K562 (cell line): ENCODE measurements at regions not wholly inside any gene's neighbourhood (a gene's known extent, or its start where the extent isn't known, plus 50 kb on each side); places are given as distances from the start of the nearest gene placed in this dataset.

Experiments
- ATAC-seq: fragments of 200-7000 bp; cut with Tn5 transposase; 3 replicates; pipeline ENCODE4 v1.9.1; 2020; ENCODE audit warnings: moderate library complexity
- BruUV-seq: library from RNA; stranded (reverse); fragments of 400-500 nt; replicated peaks from 2 replicates; lab custom pipeline; 2021; lab: Mats Ljungman, UMichigan
- CTCF ChIA-PET: fragments of 300-600 bp; formaldehyde crosslinking; extraction: SDS; loops from one replicate; lab custom pipeline; 2021; ENCODE audit warnings: low intra/inter-chr PET ratio; lab: Yijun Ruan, JAX
- POLR2A ChIA-PET: fragments of 300-600, 350-650 bp; sonication (Branson Sonifier 250); formaldehyde crosslinking; extraction: SDS; loops from one replicate; lab custom pipeline; 2021; ENCODE audit warnings: antibody characterized with exemption, inconsistent platforms; lab: Yijun Ruan, JAX
- DNase-seq, 4 experiments: peaks; one replicate each; pipeline versions ENCODE4 v3.0.0 to v3.0.0-alpha.2; 2011 to 2018; ENCODE audit warnings: low spot score in 3 of 4, mixed read lengths in 3 of 4; ENCODE audit errors: extremely low read depth in 1 of 4
- FAIRE-seq: peaks from 2 replicates; lab custom pipeline; 2011; peaks lifted over from hg19 to GRCh38; lab: Jason Lieb, UNC
- H2AFZ ChIP-seq: 2 replicates; pipeline ENCODE4 v1.6.0; 2011; ENCODE audit warnings: low read depth, low read length, control low read depth, inconsistent platforms
- H3K27ac ChIP-seq: fragments of 200-600 bp; 3 replicates; pipeline ENCODE4 v1.8.0; 2011; ENCODE audit warnings: low read depth, mild to moderate bottlenecking, control low read depth, inconsistent platforms, low read length, moderate library complexity, mixed read lengths; ENCODE audit errors: extremely low read depth
- H3K27me3 ChIP-seq, 2 experiments: fragments of 300-600 bp in 1 of 2; 2 replicates in 1 of 2; 3 replicates in 1 of 2; pipeline versions ENCODE4 v1.6.0 to v1.8.0; 2011; ENCODE audit warnings: inconsistent platforms in 2 of 2, low read length in 2 of 2, mild to moderate bottlenecking in 1 of 2, mixed read lengths in 1 of 2, moderate library complexity in 1 of 2; ENCODE audit not compliant: control insufficient read depth in 2 of 2, insufficient read depth in 2 of 2
- H3K36me3 ChIP-seq: fragments of 300-600 bp; 3 replicates; pipeline ENCODE4 v1.8.0; 2011; ENCODE audit warnings: mild to moderate bottlenecking, low read length, inconsistent platforms; ENCODE audit not compliant: control insufficient read depth, insufficient read depth
- H3K4me1 ChIP-seq, 2 experiments: fragments of 200-600 bp in 1 of 2; replicated peaks in 1 of 2; 2 replicates in 1 of 2; 3 replicates in 1 of 2; pipeline versions ENCODE4 v1.5.1 to v1.8.0; 2011; ENCODE audit warnings: inconsistent platforms in 2 of 2, low read length in 2 of 2, mild to moderate bottlenecking in 1 of 2, mixed read lengths in 1 of 2, moderate library complexity in 1 of 2; ENCODE audit not compliant: control insufficient read depth in 2 of 2, insufficient read depth in 2 of 2
- H3K4me2 ChIP-seq: 2 replicates; pipeline ENCODE4 v1.6.1; 2011; ENCODE audit warnings: low read length, control low read depth, inconsistent platforms, mixed read lengths; ENCODE audit not compliant: insufficient read depth
- H3K4me3 ChIP-seq: fragments of 200-600 bp; sonication (generic), shearing (Covaris generic); 2 replicates; pipeline ENCODE4 v1.5.1; 2016; ENCODE audit warnings: control low read depth, inconsistent platforms
- H3K79me2 ChIP-seq: fragments of 200-600 bp; 3 replicates; pipeline ENCODE4 v1.8.0; 2011; ENCODE audit warnings: low read length, inconsistent platforms; ENCODE audit not compliant: control insufficient read depth, insufficient read depth
- H3K9ac ChIP-seq, 2 experiments: 2 replicates each; pipeline versions ENCODE4 v1.6.0 to v1.6.1; 2011; ENCODE audit warnings: low read depth in 2 of 2, low read length in 2 of 2, control low read depth in 1 of 2, inconsistent platforms in 1 of 2, mild to moderate bottlenecking in 1 of 2, mixed read lengths in 1 of 2; ENCODE audit not compliant: insufficient read depth in 1 of 2
- H3K9me1 ChIP-seq: one replicate; pipeline ENCODE4 v1.6.0; 2011; ENCODE audit warnings: inconsistent platforms, mild to moderate bottlenecking, low read length, moderate library complexity; ENCODE audit not compliant: control insufficient read depth, insufficient read depth
- H3K9me3 ChIP-seq: replicated peaks from 2 replicates; pipeline ENCODE4 v1.5.1; 2011; ENCODE audit warnings: low read depth, low read length, inconsistent platforms; ENCODE audit not compliant: control insufficient read depth, insufficient read depth
- H4K20me1 ChIP-seq: replicated peaks from 2 replicates; pipeline ENCODE4 v1.6.1; 2011; ENCODE audit warnings: low read length, inconsistent platforms, mixed read lengths; ENCODE audit not compliant: control insufficient read depth, insufficient read depth
- CHD7 ChIP-seq: fragments of 200-600 bp; sonication (generic); IDR thresholded peaks from one replicate; pipeline ENCODE4 v1.6.1; 2012; ENCODE audit warnings: mild to moderate bottlenecking, low read depth, low read length, inconsistent platforms
- ILK ChIP-seq: fragments of 450-650 bp; IDR thresholded peaks from 2 replicates; pipeline ENCODE4 v1.6.1; 2016; ENCODE audit warnings: missing genetic modification characterization, low read depth, mild to moderate bottlenecking, missing compliant biosample characterization, moderate library complexity, borderline replicate concordance
- KAT8 ChIP-seq: fragments of 450-650 bp; IDR thresholded peaks from 2 replicates; pipeline ENCODE4 v1.6.1; 2016; ENCODE audit warnings: low read depth, mild to moderate bottlenecking
- KHSRP ChIP-seq: fragments of 450-650 bp; IDR thresholded peaks from 2 replicates; pipeline ENCODE4 v1.6.1; 2017
- THAP7 ChIP-seq: fragments of 250-450 bp; sonication (Bioruptor Pico); IDR thresholded peaks from 2 replicates; pipeline ENCODE4 v1.5.0; 2021
- ZNF740 ChIP-seq, 3 experiments: fragments of 200-800 bp in 1 of 3; sonication (Bioruptor generic) in 1 of 3; sonication (generic) in 1 of 3; formaldehyde crosslinking in 1 of 3; IDR thresholded peaks; 2 replicates each; pipeline versions ENCODE4 v1.6.1 to v1.8.0; 2016 to 2022; ENCODE audit warnings: mild to moderate bottlenecking in 2 of 3, missing compliant biosample characterization in 2 of 3, missing genetic modification characterization in 2 of 3, missing genetic modification reagents in 1 of 3
- WGBS: fragments of 100-300 bp; shearing (Covaris generic); methylation state at CpG from one replicate; pipeline ENCODE4 v1.1.6; 2016; ENCODE audit warnings: low coverage, mixed read lengths; ENCODE audit not compliant: insufficient coverage; ENCODE audit errors: missing lambda C conversion rate; 5-methylcytosine and 5-hydroxymethylcytosine counted together
- in situ Hi-C: fragments of 300-500 bp; cut with MboI; formaldehyde crosslinking; loops from 4 replicates; pipeline ENCODE4 v1.15.0; 2018; ENCODE audit warnings: inconsistent platforms, mixed read lengths
- intact Hi-C: fragments of 100-400 bp; cut with micrococcal nuclease; formaldehyde crosslinking; loops from 2 replicates; pipeline ENCODE4 v1.14.2; 2022

GRCh38 chr2:147568109-147568508 is 276.7 kb upstream of the ACVR2A start:
- intact Hi-C loops = no loop called here
- Histone ChIP-seq H2AFZ (no peak overlapping the region), H3K9me1 (no peaks in the 10 kb centered on the region), H3K27me3 (no peaks in the 10 kb centered on the region), H3K36me3 (no peaks in the 10 kb centered on the region), H4K20me1 (no peaks in the 10 kb centered on the region)
- ATAC-seq = no peak
- no peak for DNase-seq
- CTCF ChIA-PET = no interaction called here
- TF ChIP-seq KHSRP = no peak
- no peak for TF ChIP-seq ZNF740 (CRISPR knock-in tag; IDR thresholded peaks at IDR 0.05)
- TF ChIP-seq ZNF740 (tag; IDR thresholded peaks at IDR 0.05) = no peak
- no peak for TF ChIP-seq THAP7 (CRISPR knock-in tag)
- TF ChIP-seq CHD7 = no peak
- no peak for TF ChIP-seq KAT8
- TF ChIP-seq ILK (tag) = no peak
- TF ChIP-seq, all 486 proteins: peak for 0
- Histone ChIP-seq H3K9ac (no peak overlapping the region), H3K4me1 (no peaks in the 10 kb centered on the region), H3K4me3 (no peak overlapping the region), H3K4me2 (no peak overlapping the region), H3K79me2 (no peaks in the 10 kb centered on the region), H3K27ac (no peak overlapping the region), H3K9me3 (no peaks in the 10 kb centered on the region)
- POLR2A ChIA-PET = no interaction called here
- no TSS peak for BruUV-seq
- 0% methylated on average over 3 of the region's 3 CpGs for WGBS
- no peak for FAIRE-seq
- in situ Hi-C loops = no loop called here
